Lung microvascular endothelial cell (primary cell): ENCODE measurements at regions not wholly inside any gene's neighbourhood (a gene's known extent, or its start where the extent isn't known, plus 50 kb on each side); places are given as distances from the start of the nearest gene placed in this dataset.

Source experiments
- DNase-seq, 2 donors: peaks; one replicate each; pipeline versions ENCODE4 v3.0.0 to v3.0.0-alpha.2; 2010; ENCODE audit warnings: low read depth in 2 of 2

DNA sequence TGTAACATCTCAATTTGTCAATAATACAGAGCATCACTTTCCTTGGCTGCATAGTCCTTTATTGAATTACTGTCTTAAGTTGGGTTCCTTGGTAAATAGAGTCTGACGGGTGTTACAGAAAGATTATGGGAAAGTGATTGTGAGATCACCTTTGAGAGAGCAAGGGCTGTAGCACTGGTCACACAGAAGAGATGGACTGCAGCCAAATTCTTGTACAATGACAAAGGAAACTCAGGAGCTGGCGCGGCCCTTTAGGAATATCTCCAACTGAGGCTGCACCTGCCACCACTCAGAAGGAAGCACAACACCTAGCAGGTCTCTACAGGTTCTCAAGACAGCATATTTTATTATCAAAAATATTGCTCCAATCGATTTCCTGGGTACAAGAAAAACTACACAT lies 350.0 kb upstream of the ISL1 start:
- no peak for DNase-seq

- DNase-seq, result no peak
These were observed 348.9 kb upstream of the ISL1 start for GRCh38 chr5:51034222-51034901.

GRCh38 chr5:51039424-51040329 lies 343.6 kb upstream of the ISL1 start:
- DNase-seq, result no peak

DNA sequence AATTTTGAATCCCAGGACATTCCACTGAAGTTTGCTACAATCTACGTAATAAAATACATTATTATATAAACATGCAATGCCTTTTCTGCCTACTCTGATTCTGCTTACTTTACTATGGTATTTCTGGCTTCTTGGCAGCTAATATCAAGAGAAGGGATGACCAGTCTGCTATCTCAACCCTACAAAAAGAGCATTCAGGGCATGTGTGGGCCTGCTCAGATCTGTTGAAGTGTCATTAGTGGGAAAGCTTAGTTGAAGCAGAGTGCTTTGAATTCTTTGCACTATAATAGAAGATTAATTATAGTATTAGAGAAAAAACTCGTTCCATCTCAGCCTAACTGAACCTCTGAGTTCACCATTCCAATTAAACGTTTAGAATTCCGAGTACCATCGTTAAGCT lies 339.5 kb upstream of the ISL1 start:
- no peak for DNase-seq

DNA sequence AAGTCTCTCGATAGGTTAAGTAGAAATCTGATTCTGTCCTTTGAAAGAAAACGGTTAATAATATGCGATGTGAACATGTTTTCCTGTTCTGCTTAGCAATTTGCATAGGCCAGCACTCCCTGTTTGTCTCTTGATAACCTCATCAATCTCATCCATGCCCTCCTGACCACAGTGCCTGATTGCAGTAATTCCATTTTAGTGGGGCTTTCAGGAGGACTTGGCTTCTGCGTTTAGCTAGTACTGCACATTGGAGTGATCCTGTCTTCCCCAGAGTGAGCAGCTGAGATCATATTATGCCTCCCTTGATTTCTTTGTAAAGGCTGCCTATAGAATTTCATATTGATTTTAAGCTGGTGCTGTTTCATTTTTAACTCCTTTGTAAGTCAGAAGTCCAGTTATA lies 335.9 kb upstream of the ISL1 start:
- DNase-seq, result no peak

DNA sequence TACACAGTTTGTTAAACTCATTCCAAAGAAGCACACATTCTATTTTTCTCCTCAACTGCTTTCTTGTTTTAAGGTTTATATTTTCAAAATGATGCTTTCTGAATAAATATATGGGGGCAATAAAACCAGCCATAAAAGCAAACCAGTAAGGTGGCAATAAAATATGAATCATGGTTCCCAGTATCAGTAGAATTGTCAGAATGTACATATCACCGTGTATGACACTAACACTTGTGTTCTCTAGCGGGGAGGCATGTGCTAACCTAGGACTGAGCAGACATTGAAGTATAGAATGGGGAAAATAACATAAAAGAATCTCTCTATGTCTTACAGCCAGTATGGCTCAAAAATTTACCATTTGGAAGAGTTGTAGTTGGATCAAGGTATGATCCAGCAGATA lies 329.9 kb upstream of the ISL1 start:
- DNase-seq, result no peak

- no peak for DNase-seq
These were observed 322.3 kb upstream of the ISL1 start for GRCh38 chr5:51060953-51061352.

- DNase-seq, result no peak
These were observed 310.3 kb upstream of the ISL1 start for GRCh38 chr5:51072937-51073336.

- DNase-seq, result no peak
These were observed 300.5 kb upstream of the ISL1 start for GRCh38 chr5:51082741-51083140.

GRCh38 chr5:51091816-51092215 lies 291.4 kb upstream of the ISL1 start:
- DNase-seq, result no peak

DNA sequence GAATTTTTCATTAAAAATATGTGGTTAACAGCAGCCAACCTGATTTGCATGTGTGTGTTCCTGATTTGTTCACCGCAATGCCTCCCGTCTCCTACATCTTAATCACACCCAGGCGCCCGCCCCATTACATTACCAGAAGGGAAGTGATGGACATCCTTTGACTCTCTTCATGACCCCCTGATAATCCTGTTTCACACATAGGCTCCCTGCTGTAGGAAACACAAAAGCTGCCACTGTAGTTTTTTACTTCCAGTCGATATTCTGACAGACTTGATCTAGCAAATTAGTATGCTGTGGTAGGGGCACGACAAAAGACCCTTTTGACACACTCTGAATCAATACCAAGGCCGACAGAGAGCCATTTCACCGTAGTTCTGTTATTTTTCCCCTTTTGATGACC lies 287.8 kb upstream of the ISL1 start:
- DNase-seq, result no peak

GRCh38 chr5:51096859-51097258 lies 286.4 kb upstream of the ISL1 start:
- DNase-seq, result no peak

- no peak for DNase-seq
These were observed 283.9 kb upstream of the ISL1 start for GRCh38 chr5:51099173-51099853.

- no peak for DNase-seq
These were observed 278.7 kb upstream of the ISL1 start for GRCh38 chr5:51104556-51104955.

GRCh38 chr5:51109786-51110410 lies 273.4 kb upstream of the ISL1 start:
- DNase-seq, result no peak

DNA sequence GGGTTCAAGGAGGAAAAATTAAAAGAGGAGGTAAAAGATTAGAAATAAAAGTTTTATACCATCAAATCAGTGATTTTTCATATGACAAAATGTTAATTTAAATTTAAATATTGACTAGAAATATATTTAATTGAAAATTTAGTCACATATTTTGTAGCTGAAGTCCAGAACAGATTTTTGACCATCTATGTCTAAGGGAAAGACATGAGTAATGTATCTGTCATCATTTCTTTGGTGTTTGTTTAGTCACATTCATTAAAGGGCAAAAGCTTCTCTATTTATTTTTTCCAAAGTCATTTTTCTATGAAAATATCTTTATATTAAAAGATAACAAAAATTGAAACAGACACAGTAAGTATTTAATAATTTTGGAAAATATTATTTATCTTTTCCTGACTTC lies 252.0 kb upstream of the ISL1 start:
- DNase-seq, result no peak

DNA sequence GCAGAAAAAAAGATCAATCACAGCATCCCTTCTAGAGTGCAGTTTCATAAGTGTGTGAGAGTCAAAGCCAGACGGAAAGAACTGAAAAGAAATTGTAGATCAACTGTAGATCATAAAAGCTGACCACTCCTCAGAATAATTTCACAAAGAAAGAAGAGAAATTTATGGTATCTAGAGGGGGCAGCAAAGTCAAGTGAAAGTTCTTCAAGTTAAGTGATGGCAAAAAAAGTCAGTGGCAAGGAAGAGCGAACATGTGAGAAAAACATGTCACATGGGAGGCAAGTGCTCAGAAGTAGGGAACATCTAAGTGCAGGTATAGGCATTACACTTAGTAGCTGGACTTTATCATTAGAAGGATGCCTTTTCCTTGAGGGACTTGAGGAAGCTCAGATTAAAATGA lies 245.1 kb upstream of the ISL1 start:
- no peak for DNase-seq

DNA sequence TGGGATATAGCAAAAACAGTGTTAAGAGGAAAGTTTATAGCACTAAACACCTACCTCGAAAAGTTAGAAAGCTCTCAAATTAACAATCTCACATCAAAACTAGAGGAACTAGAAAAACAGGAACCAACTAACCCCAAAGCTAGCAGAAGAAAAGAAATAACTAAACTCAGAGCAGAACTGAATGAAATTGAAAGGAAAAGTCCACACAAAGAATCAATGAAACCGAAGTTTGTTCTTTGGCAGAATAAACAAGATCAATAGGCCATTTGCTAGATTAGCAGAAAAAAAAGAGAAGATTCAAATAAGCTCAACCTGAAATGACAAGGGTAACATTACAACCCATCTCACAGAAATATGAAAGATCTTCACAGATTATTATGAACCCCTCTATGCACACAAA lies 234.8 kb upstream of the ISL1 start:
- no peak for DNase-seq

- no peak for DNase-seq
These were observed 227.0 kb upstream of the ISL1 start for GRCh38 chr5:51156222-51156621.

DNA sequence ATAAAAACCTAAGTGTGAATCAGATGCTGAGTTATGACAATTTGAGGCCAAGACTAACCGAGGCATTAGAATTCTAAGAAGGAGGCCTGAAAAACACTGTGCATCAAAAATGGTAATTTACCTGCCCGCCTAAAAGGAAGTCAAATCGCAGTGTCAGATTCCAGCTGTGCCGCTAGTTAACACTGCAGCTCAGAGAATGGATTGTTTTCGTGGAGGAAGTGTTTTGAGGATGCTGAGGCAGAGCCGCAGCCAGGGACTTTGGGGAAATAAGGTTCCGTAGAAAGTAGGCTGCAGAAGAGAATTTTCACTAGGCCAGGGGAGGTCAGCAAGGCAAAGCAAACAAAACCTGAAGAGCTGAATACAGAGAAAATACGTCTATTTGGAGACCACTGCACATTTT lies 226.4 kb upstream of the ISL1 start:
- no peak for DNase-seq

- DNase-seq, result no peak
These were observed 224.1 kb upstream of the ISL1 start for GRCh38 chr5:51159164-51159563.

DNA sequence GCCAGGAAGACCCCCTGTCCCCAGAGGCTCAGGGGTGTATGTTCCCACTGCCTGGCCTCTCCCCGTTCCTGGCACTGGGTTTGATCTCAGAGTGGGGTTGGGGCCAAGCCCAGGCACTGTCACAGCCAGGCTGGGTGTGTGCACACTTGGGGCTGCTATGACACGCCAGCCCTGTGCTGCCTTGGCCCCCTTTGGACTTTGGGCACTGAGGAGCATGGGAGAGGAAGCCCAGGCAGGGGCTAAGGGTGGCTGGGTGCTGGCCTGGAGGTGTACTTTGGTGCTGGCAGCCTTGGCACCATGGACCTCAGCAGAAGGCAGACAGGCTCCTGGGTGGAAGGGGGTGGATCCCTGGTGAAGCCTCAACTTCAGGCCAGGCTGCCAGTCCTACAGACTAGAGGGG lies 223.6 kb upstream of the ISL1 start:
- DNase-seq, result no peak
